GM13977 (cell line): ENCODE measurements at regions not wholly inside any gene's neighbourhood (a gene's known extent, or its start where the extent isn't known, plus 50 kb on each side); places are given as distances from the start of the nearest gene placed in this dataset.

ENCODE experiments used
- DNase-seq: peaks from one replicate; pipeline ENCODE4 v3.0.0; 2012; ENCODE audit warnings: low spot score
- in situ Hi-C: fragments of 300-500 bp; cut with MboI; formaldehyde crosslinking; loops from one replicate; pipeline ENCODE4 v1.12.0; 2022; ENCODE audit warnings: low sequenced_read_pairs, low pct_unique_long_range_greater_than_20kb, mixed read lengths, inconsistent platforms; ENCODE audit not compliant: unreplicated experiment
- TF ChIP-seq, protein P1 (sequence below): IDR thresholded peaks from 2 replicates; pipeline ENCODE4 v1.5.1; 2012; ENCODE audit warnings: mild to moderate bottlenecking, control low read depth; ENCODE audit not compliant: insufficient read depth; ENCODE audit errors: extremely low read depth, missing control alignments

DNA sequence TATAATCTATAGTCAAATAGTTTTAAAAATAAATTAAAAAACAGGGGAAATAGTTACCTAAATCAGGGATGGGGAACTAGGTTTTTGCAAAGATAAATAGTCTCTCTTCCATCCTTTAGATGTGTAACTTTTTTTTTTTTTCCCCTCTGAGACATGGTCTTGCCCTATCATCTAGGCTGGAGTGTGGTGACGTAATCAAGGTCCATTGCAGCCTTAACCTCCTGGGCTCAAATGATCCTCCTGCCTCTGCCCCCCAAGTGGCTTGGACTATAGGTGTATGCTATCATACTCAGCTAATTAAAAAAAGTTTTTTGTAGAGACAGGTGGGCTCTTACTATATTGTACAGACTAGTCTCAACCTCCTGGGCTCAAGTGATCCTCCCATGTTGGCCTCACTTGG, 316.5 kb downstream of the CCDC85A start:
- in situ Hi-C loops, result no loop called here
- TF ChIP-seq, protein P1, sequence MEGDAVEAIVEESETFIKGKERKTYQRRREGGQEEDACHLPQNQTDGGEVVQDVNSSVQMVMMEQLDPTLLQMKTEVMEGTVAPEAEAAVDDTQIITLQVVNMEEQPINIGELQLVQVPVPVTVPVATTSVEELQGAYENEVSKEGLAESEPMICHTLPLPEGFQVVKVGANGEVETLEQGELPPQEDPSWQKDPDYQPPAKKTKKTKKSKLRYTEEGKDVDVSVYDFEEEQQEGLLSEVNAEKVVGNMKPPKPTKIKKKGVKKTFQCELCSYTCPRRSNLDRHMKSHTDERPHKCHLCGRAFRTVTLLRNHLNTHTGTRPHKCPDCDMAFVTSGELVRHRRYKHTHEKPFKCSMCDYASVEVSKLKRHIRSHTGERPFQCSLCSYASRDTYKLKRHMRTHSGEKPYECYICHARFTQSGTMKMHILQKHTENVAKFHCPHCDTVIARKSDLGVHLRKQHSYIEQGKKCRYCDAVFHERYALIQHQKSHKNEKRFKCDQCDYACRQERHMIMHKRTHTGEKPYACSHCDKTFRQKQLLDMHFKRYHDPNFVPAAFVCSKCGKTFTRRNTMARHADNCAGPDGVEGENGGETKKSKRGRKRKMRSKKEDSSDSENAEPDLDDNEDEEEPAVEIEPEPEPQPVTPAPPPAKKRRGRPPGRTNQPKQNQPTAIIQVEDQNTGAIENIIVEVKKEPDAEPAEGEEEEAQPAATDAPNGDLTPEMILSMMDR, result no peak
- no peak for DNase-seq

DNA sequence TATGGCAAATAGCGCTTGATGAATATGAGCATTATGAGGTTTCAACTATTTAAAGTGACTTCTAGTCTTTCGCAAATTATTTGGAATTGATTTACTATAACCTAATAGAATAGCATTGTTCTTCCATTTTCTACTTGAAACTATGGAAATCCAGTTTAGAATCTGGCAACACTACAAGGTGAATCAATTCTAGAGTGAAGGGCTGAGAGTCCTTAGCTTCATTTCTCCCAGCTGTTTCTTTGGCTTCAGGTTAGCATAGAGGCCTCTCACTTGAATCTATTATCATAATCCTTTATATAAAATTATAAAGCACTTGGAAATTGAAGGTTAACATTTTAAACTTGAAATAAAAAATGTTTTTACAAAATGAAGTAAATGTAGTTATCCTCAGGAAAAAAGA, 318.8 kb downstream of the CCDC85A start:
- in situ Hi-C loops, result no loop called here
- DNase-seq, result no peak
- TF ChIP-seq, protein P1, result no peak

DNA sequence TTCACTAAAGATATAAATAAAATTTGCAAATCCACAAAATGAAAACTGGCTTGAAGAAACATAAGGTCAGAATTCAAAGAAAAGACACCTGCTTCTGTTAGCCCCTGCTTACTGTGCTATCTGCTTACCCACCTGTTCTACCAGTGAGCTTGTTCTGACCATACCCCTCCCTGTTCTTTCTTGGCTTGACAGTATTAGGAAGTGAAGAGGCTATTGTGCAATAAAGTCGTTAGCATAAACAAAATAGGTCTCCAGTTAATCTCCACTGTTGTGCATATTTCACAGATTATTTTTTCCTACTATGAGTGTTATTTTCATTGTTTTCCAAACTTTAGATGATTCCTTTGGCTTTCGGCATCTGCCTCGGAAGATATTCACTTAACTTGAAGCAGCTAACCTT, 322.1 kb downstream of the CCDC85A start:
- in situ Hi-C loops, result no loop called here
- TF ChIP-seq, protein P1, result no peak
- no peak for DNase-seq

DNA sequence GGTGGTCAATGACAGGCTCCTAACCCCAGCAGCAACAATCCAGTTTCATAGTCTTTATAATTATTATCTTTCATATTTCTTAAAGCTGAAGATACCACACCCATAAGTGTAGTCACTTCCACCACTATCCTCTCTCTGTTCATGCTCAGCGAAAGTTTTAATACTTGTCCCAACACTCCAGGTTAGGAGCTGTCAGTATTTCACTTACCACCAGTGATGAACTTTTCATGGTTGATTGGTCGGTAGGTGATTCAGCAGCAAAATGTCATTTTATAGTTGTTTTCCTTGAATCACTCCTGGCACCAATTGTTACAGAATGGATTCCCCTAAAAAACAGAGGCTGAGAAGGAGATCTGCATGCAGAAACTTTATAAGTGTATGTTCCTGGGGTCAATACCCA, 324.9 kb downstream of the CCDC85A start:
- no peak for DNase-seq
- in situ Hi-C loops, result no loop called here
- TF ChIP-seq, protein P1, result no peak

DNA sequence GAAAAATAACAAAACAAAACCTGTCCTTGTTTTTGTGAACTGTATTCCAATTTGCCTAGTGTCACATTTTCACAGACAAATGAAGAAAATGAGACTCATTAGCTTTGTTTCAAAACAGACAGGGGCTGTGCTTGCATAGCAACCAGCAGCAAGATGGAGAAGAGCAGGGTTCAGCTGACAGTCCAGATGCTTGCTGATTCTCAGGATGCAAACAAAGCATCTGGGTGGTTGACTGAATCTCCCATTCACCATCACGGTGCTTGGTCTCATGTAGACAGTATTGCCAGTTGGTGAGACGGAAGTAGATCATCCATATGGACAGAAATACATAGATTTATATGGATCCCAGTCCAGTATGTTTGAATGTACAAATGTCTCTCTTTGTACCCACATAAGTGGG, 326.8 kb downstream of the CCDC85A start:
- TF ChIP-seq, protein P1, result no peak
- in situ Hi-C loops, result no loop called here
- DNase-seq, result no peak

DNA sequence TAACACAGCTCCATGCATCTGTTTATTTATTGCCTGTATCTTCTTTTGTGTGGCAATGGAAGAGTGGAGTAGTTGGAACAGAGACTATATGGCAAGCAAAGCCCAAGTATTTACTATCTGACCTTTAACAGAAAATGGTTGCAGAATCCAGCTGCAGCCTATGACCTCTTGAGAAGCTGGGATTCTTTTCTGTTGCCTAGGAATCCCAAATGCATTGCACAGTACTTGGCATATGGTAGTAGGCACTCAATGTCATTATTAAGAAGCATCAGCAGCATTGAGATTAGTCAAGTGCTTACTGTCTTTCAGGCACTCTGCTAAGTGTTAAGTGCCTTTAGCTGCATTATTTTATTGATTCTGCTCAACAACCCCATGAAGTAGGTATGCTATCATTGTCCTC, 331.6 kb downstream of the CCDC85A start:
- TF ChIP-seq, protein P1, result no peak
- DNase-seq, result no peak
- in situ Hi-C loops, result no loop called here

DNA sequence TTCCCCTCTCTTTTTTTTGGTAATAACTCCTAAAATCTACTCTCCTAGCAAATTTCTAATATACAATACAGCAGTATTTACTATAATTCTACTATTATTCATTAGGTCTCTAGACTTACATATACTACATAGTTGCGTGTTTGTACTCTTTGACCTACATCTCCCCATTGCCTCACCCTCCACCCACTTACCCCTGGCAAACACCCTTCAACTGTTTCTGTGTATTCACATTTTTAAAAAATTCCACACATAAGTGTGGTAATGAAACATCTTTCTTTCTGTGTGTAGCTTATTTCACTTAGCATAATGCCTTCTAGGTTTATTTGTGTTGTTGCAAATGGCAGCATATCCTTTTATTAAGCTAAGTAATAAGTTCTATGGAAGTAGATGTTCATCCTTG, 336.0 kb downstream of the CCDC85A start:
- DNase-seq, result no peak
- in situ Hi-C loops, result no loop called here
- TF ChIP-seq, protein P1, result no peak
